T47D (cell line): ENCODE measurements at regions not wholly inside any gene's neighbourhood (a gene's known extent, or its start where the extent isn't known, plus 50 kb on each side); places are given as distances from the start of the nearest gene placed in this dataset.
"Not testable (repeated sequence)": the region's sequence is repeated elsewhere in the genome, so short reads cannot be mapped to it uniquely, and the experiment has no call there.

Experiments used
- DNase-seq, 2 experiments: peaks; one replicate each; pipeline versions ENCODE4 v3.0.0 to v3.0.0-alpha.2; 2011 to 2012; ENCODE audit warnings: low read depth in 1 of 2, low spot score in 1 of 2
- JUND ChIP-seq: IDR thresholded peaks from 2 replicates; pipeline ENCODE4 v1.6.1; 2012; ENCODE audit warnings: low read depth
- in situ Hi-C: cut with HindIII; loops from 2 replicates; pipeline ENCODE4 v1.10.0; 2016; ENCODE audit warnings: low sequenced_read_pairs, low pct_unique_long_range_greater_than_20kb

- no peak for DNase-seq
Measured at GRCh38 chr1:223045164-223045957, 97.7 kb downstream of the TLR5 start.

GRCh38 chr1:223046011-223046410 lies 97.0 kb downstream of the TLR5 start:
- no peak for TF ChIP-seq JUND
- no peak for DNase-seq
- in situ Hi-C loops: no loop called here

More at GRCh38 chr1:223045164-223045957, 97.7 kb downstream of the TLR5 start:
- TF ChIP-seq JUND: no peak
- in situ Hi-C loops: no loop called here

GRCh38 chr1:223046463-223046862 lies 96.6 kb downstream of the TLR5 start:
- in situ Hi-C loops, DNase-seq: not testable (repeated sequence)

DNA sequence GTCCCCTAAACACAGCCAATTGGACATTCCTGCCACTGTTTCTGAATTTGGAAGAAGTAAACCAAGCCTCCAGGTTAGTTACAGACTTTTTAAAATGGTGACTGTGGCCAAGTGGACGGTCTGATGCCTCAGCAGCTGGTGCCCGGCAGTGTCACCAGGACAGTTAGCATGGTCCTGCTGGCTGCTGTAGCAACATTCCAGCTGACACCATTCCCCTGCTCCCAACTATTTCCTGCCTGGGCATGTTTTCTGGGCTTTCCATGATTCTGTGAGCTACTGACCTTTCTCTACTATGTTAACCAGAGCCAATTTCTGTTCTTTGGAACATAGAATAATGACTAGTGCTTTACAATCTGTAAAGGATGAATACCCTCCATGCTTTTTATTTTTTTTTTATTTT lies 95.0 kb downstream of the TLR5 start:
- no peak for DNase-seq
- in situ Hi-C loops: no loop called here
- no peak for TF ChIP-seq JUND

DNA sequence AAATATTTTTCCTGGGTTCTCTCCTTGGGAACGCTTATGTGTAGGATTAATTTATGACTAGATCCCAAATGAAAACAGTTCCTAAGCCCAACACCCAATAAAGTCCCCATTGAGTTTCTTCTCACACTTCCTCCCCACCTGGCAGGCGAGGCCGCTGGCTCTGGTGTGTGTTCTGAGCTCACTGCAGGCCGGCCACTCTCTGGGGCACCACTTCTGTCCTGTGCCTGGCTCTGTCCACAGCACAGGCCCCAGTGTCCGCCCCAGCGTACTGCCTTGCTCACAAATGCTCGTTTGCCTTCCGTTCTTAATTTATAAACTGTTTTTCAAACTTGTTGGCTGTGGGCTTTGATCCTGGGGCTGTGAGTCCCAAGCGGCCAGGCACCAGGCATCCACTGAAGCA lies 90.6 kb downstream of the TLR5 start:
- in situ Hi-C loops: no loop called here
- no peak for DNase-seq
- TF ChIP-seq JUND: no peak

GRCh38 chr1:223052931-223053330 lies 90.1 kb downstream of the TLR5 start:
- in situ Hi-C loops: no loop called here
- DNase-seq: no peak
- TF ChIP-seq JUND: no peak

- in situ Hi-C loops: no loop called here
- no peak for DNase-seq
- no peak for TF ChIP-seq JUND
Measured at GRCh38 chr1:223056802-223057201, 86.2 kb downstream of the TLR5 start.

DNA sequence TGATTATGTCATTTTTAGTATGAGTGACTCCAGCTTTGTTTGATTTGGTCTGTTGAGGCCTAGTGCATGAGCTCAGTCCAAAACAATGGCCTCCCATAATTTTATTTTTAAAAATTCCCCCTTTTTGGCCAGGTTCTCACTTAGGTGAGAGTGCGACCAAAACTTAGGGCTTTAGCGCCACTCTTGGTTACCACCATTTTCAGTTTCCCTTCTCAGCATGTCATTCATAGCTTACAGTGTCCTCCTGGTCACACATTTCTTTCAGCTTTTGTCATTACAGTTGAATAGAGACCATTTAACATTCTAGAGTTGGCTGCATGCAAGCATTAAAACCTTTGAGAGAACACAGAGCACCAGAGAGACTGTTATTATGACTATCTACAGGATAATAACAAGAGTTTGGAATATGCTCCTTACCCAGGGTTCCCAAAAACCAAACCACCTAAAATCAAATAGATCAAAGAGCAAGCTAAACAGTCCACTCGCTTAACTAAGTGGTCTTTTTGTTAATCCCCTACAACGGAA lies 85.4 kb downstream of the TLR5 start:
- no peak for TF ChIP-seq JUND
- in situ Hi-C loops: no loop called here
- no peak for DNase-seq
